CD14-positive monocyte (primary cell): ENCODE measurements at regions not wholly inside any gene's neighbourhood (a gene's known extent, or its start where the extent isn't known, plus 50 kb on each side); places are given as distances from the start of the nearest gene placed in this dataset.

Source experiments
- DNase-seq, 3 donors: peaks; one replicate each; pipeline ENCODE4 v3.0.0-alpha.2; 2011 to 2022
- H2AFZ ChIP-seq: 2 replicates; pipeline ENCODE4 v1.6.0; 2012; ENCODE audit warnings: mild to moderate bottlenecking, low read depth, low read length, inconsistent platforms; ENCODE audit not compliant: insufficient read depth, poor library complexity, severe bottlenecking
- H3K27ac ChIP-seq, 2 donors: 1 replicate in 1 of 2; 2 replicates in 1 of 2; pipeline ENCODE4 v1.5.1; 2012 to 2013; ENCODE audit warnings: low read length in 2 of 2, control low read depth in 1 of 2, inconsistent platforms in 1 of 2, low read depth in 1 of 2, mild to moderate bottlenecking in 1 of 2
- H3K27me3 ChIP-seq, 2 donors: one replicate each; pipeline versions ENCODE4 v1.6.0 to v1.6.1; 2011 to 2013; ENCODE audit warnings: low read length in 2 of 2; ENCODE audit not compliant: control insufficient read depth in 2 of 2, insufficient read depth in 2 of 2
- H3K36me3 ChIP-seq, 2 donors: replicated peaks in 1 of 2; 1 replicate in 1 of 2; 2 replicates in 1 of 2; pipeline versions ENCODE4 v1.5.1 to v1.6.1; 2012 to 2013; ENCODE audit warnings: low read length in 2 of 2, control low read depth in 1 of 2, inconsistent platforms in 1 of 2, mild to moderate bottlenecking in 1 of 2; ENCODE audit not compliant: insufficient read depth in 2 of 2, control insufficient read depth in 1 of 2
- H3K4me1 ChIP-seq, 2 donors: 1 replicate in 1 of 2; 2 replicates in 1 of 2; pipeline versions ENCODE4 v1.5.1 to v1.6.1; 2012 to 2013; ENCODE audit warnings: low read length in 2 of 2, control low read depth in 1 of 2, inconsistent platforms in 1 of 2, mild to moderate bottlenecking in 1 of 2, moderate library complexity in 1 of 2; ENCODE audit not compliant: insufficient read depth in 2 of 2, control insufficient read depth in 1 of 2
- H3K4me2 ChIP-seq: replicated peaks from 2 replicates; pipeline ENCODE3; 2012; ENCODE audit warnings: low read length, moderate library complexity, mild to moderate bottlenecking; ENCODE audit not compliant: poor library complexity, severe bottlenecking; ENCODE audit errors: extremely low read depth
- H3K4me3 ChIP-seq, 3 experiments: fragments of 200-600 bp in 1 of 3; sonication (generic) in 1 of 3; replicated peaks in 1 of 3; 1 replicate in 2 of 3; 2 replicates in 1 of 3; pipeline ENCODE4 v1.5.1; 2011 to 2013; ENCODE audit warnings: low read length in 3 of 3, mild to moderate bottlenecking in 3 of 3, control low read depth in 2 of 3, low read depth in 2 of 3, inconsistent platforms in 1 of 3, moderate library complexity in 1 of 3
- H3K79me2 ChIP-seq: 2 replicates; pipeline ENCODE4 v1.6.0; 2012; ENCODE audit warnings: mild to moderate bottlenecking, control low read depth, inconsistent platforms, low read length, moderate library complexity; ENCODE audit not compliant: insufficient read depth
- H3K9ac ChIP-seq: 2 replicates; pipeline ENCODE4 v1.6.0; 2017; ENCODE audit warnings: low read length, mild to moderate bottlenecking; ENCODE audit not compliant: insufficient read depth, poor library complexity, severe bottlenecking
- H3K9me3 ChIP-seq, 2 donors: replicated peaks in 1 of 2; 1 replicate in 1 of 2; 2 replicates in 1 of 2; pipeline versions ENCODE4 v1.5.1 to v1.6.1; 2012 to 2013; ENCODE audit warnings: low read length in 2 of 2, control low read depth in 1 of 2; ENCODE audit not compliant: control insufficient read depth in 1 of 2, insufficient read depth in 1 of 2
- H4K20me1 ChIP-seq: 2 replicates; pipeline ENCODE4 v1.6.0; 2012; ENCODE audit warnings: mild to moderate bottlenecking, low read length, control low read depth, moderate library complexity; ENCODE audit not compliant: insufficient read depth
- H3K27ac Mint-ChIP-seq, 7 donors: one replicate each; pipeline ENCODE4 v1.8.0; 2020; ENCODE audit warnings: mild to moderate bottlenecking in 7 of 7, mixed read lengths in 7 of 7, moderate library complexity in 6 of 7, inconsistent platforms in 2 of 7
- H3K27me3 Mint-ChIP-seq, 3 donors: one replicate each; pipeline ENCODE4 v1.8.0; 2021 to 2022; ENCODE audit warnings: low read depth in 3 of 3, mild to moderate bottlenecking in 3 of 3, mixed read lengths in 3 of 3, moderate library complexity in 3 of 3, inconsistent platforms in 1 of 3
- H3K36me3 Mint-ChIP-seq, 2 donors: one replicate each; pipeline ENCODE4 v1.8.0; 2020; ENCODE audit warnings: mixed read lengths in 2 of 2, inconsistent platforms in 1 of 2, mild to moderate bottlenecking in 1 of 2
- H3K4me1 Mint-ChIP-seq: one replicate; pipeline ENCODE4 v1.8.0; 2020; ENCODE audit warnings: mild to moderate bottlenecking, mixed read lengths
- H3K4me3 Mint-ChIP-seq, 2 donors: one replicate each; pipeline ENCODE4 v1.8.0; 2020; ENCODE audit warnings: mild to moderate bottlenecking in 2 of 2, mixed read lengths in 2 of 2, moderate library complexity in 1 of 2
- H3K9me3 Mint-ChIP-seq, 7 donors: one replicate each; pipeline ENCODE4 v1.8.0; 2020 to 2022; ENCODE audit warnings: mixed read lengths in 7 of 7, mild to moderate bottlenecking in 6 of 7, moderate library complexity in 6 of 7, inconsistent platforms in 2 of 7
- CTCF ChIP-seq: fragments of 200-600 bp; IDR thresholded peaks from one replicate; pipeline ENCODE4 v1.8.0; 2022; ENCODE audit warnings: antibody characterized with exemption, mild to moderate bottlenecking
- WGBS: methylation state at CpG from one replicate; pipeline ENCODE4 v1.1.5; 2013; ENCODE audit warnings: missing lambda C conversion rate; ENCODE audit not compliant: insufficient coverage; 5-methylcytosine and 5-hydroxymethylcytosine counted together
- intact Hi-C, 2 donors: fragments of 100-400 bp; cut with micrococcal nuclease; formaldehyde crosslinking; loops; one replicate each; pipeline versions ENCODE4 v1.15.0 to v1.15.1; 2023

- Histone ChIP-seq H3K27me3 (no peaks in the 10 kb centered on the region), H3K9ac (no peak overlapping the region), H3K79me2 (no peaks in the 10 kb centered on the region), H3K4me2 (no peak overlapping the region), H3K4me1 (no peaks in the 10 kb centered on the region), H3K9me3 (no peaks in the 10 kb centered on the region), H3K27ac (no peak overlapping the region), H3K36me3 (no peaks in the 10 kb centered on the region), H3K4me3 (no peak overlapping the region), H2AFZ (no peak overlapping the region), H4K20me1 (no peaks in the 10 kb centered on the region)
- peaks cover 0 to 2% (median 1%) of the 10 kb centered on the region in 3 donors for H3K27me3 Mint-ChIP-seq
- no peaks in the 10 kb centered on the region for H3K4me1 Mint-ChIP-seq
- no peak overlapping the region for H3K27ac Mint-ChIP-seq
- no peaks in the 10 kb centered on the region for H3K36me3 Mint-ChIP-seq
- intact Hi-C loops = no loop called here
- TF ChIP-seq CTCF = no peak
- H3K9me3 Mint-ChIP-seq = peaks cover 2 to 11% (median 4%) of the 10 kb centered on the region in 7 donors
- H3K4me3 Mint-ChIP-seq = no peak overlapping the region
- no peak for DNase-seq
These were observed 361.3 kb downstream of the TTLL7 start for GRCh38 chr1:83637586-83637985.

GRCh38 chr1:83637009-83637408 is 361.9 kb downstream of the TTLL7 start:
- intact Hi-C loops = no loop called here

More at GRCh38 chr1:83637009-83637408, 361.9 kb downstream of the TTLL7 start:
- no peak for TF ChIP-seq CTCF
- Histone ChIP-seq H3K9me3 (no peaks in the 10 kb centered on the region), H3K4me2 (no peak overlapping the region), H3K36me3 (no peaks in the 10 kb centered on the region), H3K27ac (no peak overlapping the region), H3K27me3 (no peaks in the 10 kb centered on the region), H2AFZ (no peak overlapping the region), H3K79me2 (no peaks in the 10 kb centered on the region), H3K4me3 (no peak overlapping the region), H4K20me1 (no peaks in the 10 kb centered on the region), H3K4me1 (no peaks in the 10 kb centered on the region), H3K9ac (no peak overlapping the region)
- Mint-ChIP-seq H3K36me3 (no peaks in the 10 kb centered on the region), H3K4me3 (no peak overlapping the region), H3K4me1 (no peaks in the 10 kb centered on the region), H3K27ac (no peak overlapping the region), H3K27me3 (peaks cover 0 to 2% (median 1%) of the 10 kb centered on the region in 3 donors), H3K9me3 (peaks cover 3 to 14% (median 4%) of the 10 kb centered on the region in 7 donors)
- DNase-seq = no peak
- 100% methylated on average over 4 of the region's 5 CpGs for WGBS
